OCI-LY1 (cell line): ENCODE measurements at regions not wholly inside any gene's neighbourhood (a gene's known extent, or its start where the extent isn't known, plus 50 kb on each side); places are given as distances from the start of the nearest gene placed in this dataset.

Source experiments
- H2AFZ ChIP-seq: fragments of 200-600 bp; sonication (generic), shearing (Covaris generic); 2 replicates; pipeline ENCODE4 v1.6.0; 2014; ENCODE audit warnings: antibody characterized with exemption, mild to moderate bottlenecking, low read length
- H3F3A ChIP-seq: fragments of 200-600 bp; sonication (generic), shearing (Covaris generic); 2 replicates; pipeline ENCODE4 v1.6.0; 2014; ENCODE audit warnings: mild to moderate bottlenecking, antibody characterized with exemption, low read length, moderate library complexity; ENCODE audit not compliant: insufficient read depth
- H3K27ac ChIP-seq: fragments of 200-600 bp; sonication (generic); 2 replicates; pipeline ENCODE4 v1.5.1; 2014; ENCODE audit warnings: low read length, mixed run types, mild to moderate bottlenecking, low read depth; ENCODE audit not compliant: poor library complexity, severe bottlenecking
- H3K27me3 ChIP-seq: fragments of 200-600 bp; sonication (generic); 2 replicates; pipeline ENCODE4 v1.6.0; 2014; ENCODE audit warnings: antibody characterized with exemption, mild to moderate bottlenecking, low read length, moderate library complexity; ENCODE audit not compliant: insufficient read depth
- H3K36me3 ChIP-seq: fragments of 200-600 bp; sonication (generic); 2 replicates; pipeline ENCODE4 v1.6.1; 2014; ENCODE audit warnings: mild to moderate bottlenecking, antibody characterized with exemption, low read length, moderate library complexity, mixed read lengths; ENCODE audit not compliant: insufficient read depth
- H3K4me1 ChIP-seq: fragments of 200-600 bp; sonication (generic); 2 replicates; pipeline ENCODE4 v1.5.1; 2014; ENCODE audit warnings: mild to moderate bottlenecking, low read length, moderate library complexity; ENCODE audit not compliant: insufficient read depth, severe bottlenecking
- H3K4me2 ChIP-seq: fragments of 200-600 bp; sonication (generic), shearing (Covaris generic); 2 replicates; pipeline ENCODE4 v1.6.1; 2014; ENCODE audit warnings: low read length
- H3K4me3 ChIP-seq: fragments of 200-600 bp; sonication (generic); 2 replicates; pipeline ENCODE4 v1.5.1; 2014; ENCODE audit warnings: low read length, low read depth, mild to moderate bottlenecking, mixed read lengths; ENCODE audit not compliant: poor library complexity, severe bottlenecking
- H3K79me2 ChIP-seq: fragments of 200-600 bp; shearing (Covaris generic); 2 replicates; pipeline ENCODE4 v1.6.1; 2016; ENCODE audit warnings: mixed run types, low read length, mixed read lengths; ENCODE audit not compliant: insufficient read depth
- H3K9ac ChIP-seq: fragments of 200-600 bp; sonication (generic), shearing (Covaris generic); 2 replicates; pipeline ENCODE4 v1.6.1; 2014; ENCODE audit warnings: mild to moderate bottlenecking, low read length, mixed read lengths
- H3K9me2 ChIP-seq: fragments of 200-600 bp; sonication (generic), shearing (Covaris generic); 2 replicates; pipeline ENCODE4 v1.6.1; 2014; ENCODE audit warnings: low read depth, mild to moderate bottlenecking, low read length, mixed read lengths
- H3K9me3 ChIP-seq: fragments of 200-600 bp; shearing (Covaris generic); 2 replicates; pipeline ENCODE4 v1.6.1; 2014; ENCODE audit warnings: low read length, mixed read lengths
- H4K20me1 ChIP-seq: fragments of 200-600 bp; sonication (generic), shearing (Covaris generic); 2 replicates; pipeline ENCODE4 v1.6.0; 2016; ENCODE audit warnings: mild to moderate bottlenecking, low read length; ENCODE audit not compliant: insufficient read depth
- CTCF ChIP-seq: fragments of 200-600 bp; sonication (generic), shearing (Covaris generic); IDR thresholded peaks from 2 replicates; pipeline ENCODE4 v1.5.1; 2017; ENCODE audit warnings: mild to moderate bottlenecking, antibody characterized with exemption, low read length, moderate library complexity, mixed read lengths
- EZH2 ChIP-seq: fragments of 200-600 bp; sonication (generic), shearing (Covaris generic); IDR thresholded peaks from 2 replicates; pipeline ENCODE4 v1.8.0; 2017; ENCODE audit warnings: borderline replicate concordance, mixed run types, mild to moderate bottlenecking, antibody characterized with exemption, low read length, moderate library complexity, mixed read lengths

- Histone ChIP-seq H3K36me3 (no peaks in the 10 kb centered on the region), H3K4me2 (no peak overlapping the region), H3K27me3 (no peaks in the 10 kb centered on the region), H2AFZ (no peak overlapping the region), H3K4me3 (no peak overlapping the region), H3K4me1 (no peaks in the 10 kb centered on the region), H3K27ac (no peak overlapping the region), H4K20me1 (no peaks in the 10 kb centered on the region), H3K9ac (no peak overlapping the region), H3F3A (no peaks in the 10 kb centered on the region), H3K79me2 (no peaks in the 10 kb centered on the region), H3K9me3 (no peaks in the 10 kb centered on the region), H3K9me2 (no peaks in the 10 kb centered on the region)
- TF ChIP-seq CTCF (no peak), EZH2 (no peak)
These were observed 59.7 kb upstream of the TNFRSF19 start for GRCh38 chr13:23510544-23510916.

- Histone ChIP-seq H3K4me3 (no peak overlapping the region), H4K20me1 (no peaks in the 10 kb centered on the region), H3F3A (no peaks in the 10 kb centered on the region), H3K4me1 (no peaks in the 10 kb centered on the region), H3K27me3 (no peaks in the 10 kb centered on the region), H3K36me3 (no peaks in the 10 kb centered on the region), H3K79me2 (no peaks in the 10 kb centered on the region), H3K9ac (no peak overlapping the region), H2AFZ (no peak overlapping the region), H3K9me3 (no peaks in the 10 kb centered on the region), H3K4me2 (no peak overlapping the region), H3K27ac (no peak overlapping the region), H3K9me2 (no peaks in the 10 kb centered on the region)
- peak; percentile 26; the same call in 1 of the 2 replicates for TF ChIP-seq CTCF
- no peak for TF ChIP-seq EZH2
These were observed 59.1 kb upstream of the TNFRSF19 start for GRCh38 chr13:23510979-23511735.

GRCh38 chr13:23512762-23513395 lies 57.3 kb upstream of the TNFRSF19 start:
- Histone ChIP-seq H3K27me3 (no peaks in the 10 kb centered on the region), H3K4me1 (no peaks in the 10 kb centered on the region), H3K79me2 (no peaks in the 10 kb centered on the region), H3K9ac (no peak overlapping the region), H3K9me3 (no peaks in the 10 kb centered on the region), H3F3A (no peaks in the 10 kb centered on the region), H3K4me3 (no peak overlapping the region), H3K36me3 (no peaks in the 10 kb centered on the region), H4K20me1 (no peaks in the 10 kb centered on the region), H3K9me2 (no peaks in the 10 kb centered on the region), H3K27ac (no peak overlapping the region), H3K4me2 (no peak overlapping the region), H2AFZ (no peak overlapping the region)
- TF ChIP-seq CTCF (peak; percentile 20; the same call in 1 of the 2 replicates), EZH2 (no peak)
